Esophagus squamous epithelium (tissue), 4 donors: ENCODE measurements at regions not wholly inside any gene's neighbourhood (a gene's known extent, or its start where the extent isn't known, plus 50 kb on each side); places are given as distances from the start of the nearest gene placed in this dataset.

ENCODE experiments used
- POLR2A ChIP-seq, 4 donors: fragments of 450-650 bp; IDR thresholded peaks; one replicate each; pipeline ENCODE4 v1.6.1; 2017; ENCODE audit warnings: antibody characterized with exemption in 4 of 4, mild to moderate bottlenecking in 4 of 4, moderate library complexity in 3 of 4
- TF ChIP-seq, protein P1 (sequence below), 6 experiments: fragments of 450-650 bp in 4 of 6; fragments of 200-600 bp in 2 of 6; sonication (generic) in 2 of 6; IDR thresholded peaks; one replicate each; pipeline ENCODE4 v1.5.1; 2016 to 2019; ENCODE audit warnings: antibody characterized with exemption in 6 of 6, mild to moderate bottlenecking in 4 of 6, moderate library complexity in 4 of 6

DNA sequence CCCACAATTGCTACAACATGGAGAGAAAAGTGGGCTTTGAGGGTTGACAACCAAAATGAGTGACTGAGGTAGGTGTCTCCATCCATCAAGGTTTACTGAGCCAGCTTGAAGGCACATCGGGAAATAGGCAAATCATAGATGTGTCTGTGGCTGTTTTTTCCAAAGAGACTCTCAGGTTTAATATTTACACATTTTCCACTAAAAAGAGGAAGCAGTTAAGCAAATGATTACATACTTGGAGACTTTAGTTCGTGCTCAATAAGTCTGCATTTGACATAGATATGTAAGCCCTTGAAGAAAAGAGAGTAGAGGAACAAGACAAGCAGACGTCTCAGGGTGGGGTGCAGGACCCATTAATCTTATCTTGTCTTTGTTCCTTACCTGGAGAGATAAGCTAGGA is 148.9 kb upstream of the COX10 start:
- TF ChIP-seq, protein P1, sequence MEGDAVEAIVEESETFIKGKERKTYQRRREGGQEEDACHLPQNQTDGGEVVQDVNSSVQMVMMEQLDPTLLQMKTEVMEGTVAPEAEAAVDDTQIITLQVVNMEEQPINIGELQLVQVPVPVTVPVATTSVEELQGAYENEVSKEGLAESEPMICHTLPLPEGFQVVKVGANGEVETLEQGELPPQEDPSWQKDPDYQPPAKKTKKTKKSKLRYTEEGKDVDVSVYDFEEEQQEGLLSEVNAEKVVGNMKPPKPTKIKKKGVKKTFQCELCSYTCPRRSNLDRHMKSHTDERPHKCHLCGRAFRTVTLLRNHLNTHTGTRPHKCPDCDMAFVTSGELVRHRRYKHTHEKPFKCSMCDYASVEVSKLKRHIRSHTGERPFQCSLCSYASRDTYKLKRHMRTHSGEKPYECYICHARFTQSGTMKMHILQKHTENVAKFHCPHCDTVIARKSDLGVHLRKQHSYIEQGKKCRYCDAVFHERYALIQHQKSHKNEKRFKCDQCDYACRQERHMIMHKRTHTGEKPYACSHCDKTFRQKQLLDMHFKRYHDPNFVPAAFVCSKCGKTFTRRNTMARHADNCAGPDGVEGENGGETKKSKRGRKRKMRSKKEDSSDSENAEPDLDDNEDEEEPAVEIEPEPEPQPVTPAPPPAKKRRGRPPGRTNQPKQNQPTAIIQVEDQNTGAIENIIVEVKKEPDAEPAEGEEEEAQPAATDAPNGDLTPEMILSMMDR (IDR thresholded peaks at IDR 0.05) = no peak
- TF ChIP-seq POLR2A (IDR thresholded peaks at IDR 0.05) = no peak
